Transverse colon (tissue), 4 donors: ENCODE measurements at regions not wholly inside any gene's neighbourhood (a gene's known extent, or its start where the extent isn't known, plus 50 kb on each side); places are given as distances from the start of the nearest gene placed in this dataset.

Experiments
- EP300 ChIP-seq: sonication (generic); formaldehyde crosslinking; IDR thresholded peaks from one replicate; pipeline ENCODE4 v1.6.1; 2017; ENCODE audit warnings: antibody characterized with exemption, low read depth
- POLR2A ChIP-seq: fragments of 450-650 bp; IDR thresholded peaks from one replicate; pipeline ENCODE4 v1.6.1; 2016; ENCODE audit warnings: antibody characterized with exemption, mild to moderate bottlenecking, moderate library complexity
- POLR2AphosphoS5 ChIP-seq, 3 donors: sonication (generic); formaldehyde crosslinking; IDR thresholded peaks; one replicate each; pipeline ENCODE4 v1.6.1; 2016; ENCODE audit warnings: antibody characterized with exemption in 3 of 3
- TF ChIP-seq, protein P1 (sequence below), 5 experiments: fragments of 200-600 bp in 3 of 5; fragments of 450-650 bp in 2 of 5; sonication (generic) in 3 of 5; IDR thresholded peaks; 1 replicate in 2 of 5; 2 replicates in 3 of 5; pipeline ENCODE4 v1.5.1; 2016 to 2017; ENCODE audit warnings: antibody characterized with exemption in 5 of 5, inconsistent platforms in 3 of 5, mild to moderate bottlenecking in 2 of 5, moderate library complexity in 1 of 5

DNA sequence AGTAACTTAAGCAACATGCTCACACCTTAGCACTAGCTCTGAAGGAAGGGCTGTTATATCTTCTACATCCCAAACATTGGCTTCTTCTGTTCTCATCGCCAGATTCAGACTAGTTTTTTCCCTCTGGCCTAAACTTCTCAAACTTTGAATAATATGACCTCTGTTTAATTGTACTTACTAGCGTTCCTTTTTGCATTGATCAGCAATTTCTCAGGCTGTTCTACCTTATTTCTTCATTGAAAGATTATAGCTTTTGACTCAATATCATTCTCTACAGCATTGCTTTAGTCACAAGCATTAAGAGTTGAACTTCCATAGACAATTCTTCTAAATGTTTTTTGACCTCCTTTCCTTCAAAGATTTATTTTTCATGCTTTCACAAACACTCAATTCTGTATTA, 659.2 kb downstream of the PCDH7 start:
- no peak for TF ChIP-seq POLR2AphosphoS5 (IDR thresholded peaks at IDR 0.05)
- TF ChIP-seq, protein P1, sequence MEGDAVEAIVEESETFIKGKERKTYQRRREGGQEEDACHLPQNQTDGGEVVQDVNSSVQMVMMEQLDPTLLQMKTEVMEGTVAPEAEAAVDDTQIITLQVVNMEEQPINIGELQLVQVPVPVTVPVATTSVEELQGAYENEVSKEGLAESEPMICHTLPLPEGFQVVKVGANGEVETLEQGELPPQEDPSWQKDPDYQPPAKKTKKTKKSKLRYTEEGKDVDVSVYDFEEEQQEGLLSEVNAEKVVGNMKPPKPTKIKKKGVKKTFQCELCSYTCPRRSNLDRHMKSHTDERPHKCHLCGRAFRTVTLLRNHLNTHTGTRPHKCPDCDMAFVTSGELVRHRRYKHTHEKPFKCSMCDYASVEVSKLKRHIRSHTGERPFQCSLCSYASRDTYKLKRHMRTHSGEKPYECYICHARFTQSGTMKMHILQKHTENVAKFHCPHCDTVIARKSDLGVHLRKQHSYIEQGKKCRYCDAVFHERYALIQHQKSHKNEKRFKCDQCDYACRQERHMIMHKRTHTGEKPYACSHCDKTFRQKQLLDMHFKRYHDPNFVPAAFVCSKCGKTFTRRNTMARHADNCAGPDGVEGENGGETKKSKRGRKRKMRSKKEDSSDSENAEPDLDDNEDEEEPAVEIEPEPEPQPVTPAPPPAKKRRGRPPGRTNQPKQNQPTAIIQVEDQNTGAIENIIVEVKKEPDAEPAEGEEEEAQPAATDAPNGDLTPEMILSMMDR (IDR thresholded peaks at IDR 0.05) = no peak
- no peak for TF ChIP-seq POLR2A
- no peak for TF ChIP-seq EP300
